Thyroid gland (tissue), 4 donors: ENCODE measurements at regions not wholly inside any gene's neighbourhood (a gene's known extent, or its start where the extent isn't known, plus 50 kb on each side); places are given as distances from the start of the nearest gene placed in this dataset.

Experiments used
- CTCF ChIP-seq, 6 experiments: fragments of 200-600 bp in 3 of 6; fragments of 450-650 bp in 3 of 6; sonication (generic) in 3 of 6; IDR thresholded peaks; one replicate each; pipeline ENCODE4 v1.5.1; 2016 to 2019; ENCODE audit warnings: antibody characterized with exemption in 6 of 6, mild to moderate bottlenecking in 2 of 6, inconsistent platforms in 1 of 6, moderate library complexity in 1 of 6
- POLR2A ChIP-seq, 2 donors: fragments of 450-650 bp; IDR thresholded peaks; one replicate each; pipeline ENCODE4 v1.6.1; 2017; ENCODE audit warnings: antibody characterized with exemption in 2 of 2, mild to moderate bottlenecking in 2 of 2, moderate library complexity in 1 of 2

DNA sequence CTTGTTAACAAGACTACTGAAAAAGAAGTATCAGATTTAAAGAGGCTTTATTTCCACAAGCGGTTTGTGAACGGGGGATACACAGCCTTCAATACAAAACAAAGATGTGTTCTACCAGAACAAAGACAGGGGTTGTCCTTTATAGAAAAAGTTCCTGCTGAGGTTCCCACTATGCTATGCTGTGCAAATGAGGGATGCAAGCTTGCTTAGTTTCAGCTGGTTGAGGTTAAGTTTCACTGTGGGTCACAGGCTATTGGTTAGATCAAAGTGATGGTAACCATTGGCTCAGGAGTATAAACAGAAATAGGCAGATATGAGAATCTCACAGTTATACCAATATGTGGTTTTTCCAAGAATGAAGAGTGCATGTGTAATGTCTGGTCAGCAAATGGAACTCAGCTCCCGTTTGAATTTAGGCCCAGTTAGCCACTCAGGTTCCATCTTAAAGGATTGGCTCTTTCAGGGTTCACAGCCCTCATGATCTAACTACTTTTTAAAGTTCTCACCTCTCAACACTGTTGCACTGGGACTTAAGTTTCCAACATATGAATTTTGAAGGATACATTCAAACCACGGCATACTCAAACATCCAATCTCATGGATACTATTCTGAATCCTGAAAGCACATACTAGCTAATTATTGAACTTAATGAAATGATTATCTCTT is 215.4 kb upstream of the DCN start:
- no peak for TF ChIP-seq CTCF (IDR thresholded peaks at IDR 0.05)
- TF ChIP-seq POLR2A (IDR thresholded peaks at IDR 0.05): no peak
